Smooth muscle cell (in vitro differentiated cells): ENCODE measurements at regions not wholly inside any gene's neighbourhood (a gene's known extent, or its start where the extent isn't known, plus 50 kb on each side); places are given as distances from the start of the nearest gene placed in this dataset.

ENCODE experiments used
- DNase-seq: peaks from one replicate; lab custom pipeline; 2025; ENCODE audit not compliant: unreplicated experiment; lab: John Stamatoyannopoulos, UW
- H2AFZ ChIP-seq: fragments of 200-600 bp; sonication (generic); 2 replicates; pipeline ENCODE4 v1.6.0; 2016; ENCODE audit warnings: antibody characterized with exemption, low read depth, mild to moderate bottlenecking
- H3F3A ChIP-seq: fragments of 200-600 bp; sonication (generic); 2 replicates; pipeline ENCODE4 v1.6.0; 2017; ENCODE audit warnings: antibody characterized with exemption, low read depth
- H3K27ac ChIP-seq: fragments of 200-600 bp; sonication (generic); 2 replicates; pipeline ENCODE4 v1.5.1; 2016; ENCODE audit warnings: low read depth, mild to moderate bottlenecking
- H3K27me3 ChIP-seq: fragments of 200-600 bp; sonication (generic); 2 replicates; pipeline ENCODE4 v1.6.1; 2016; ENCODE audit warnings: low read depth, mild to moderate bottlenecking
- H3K36me3 ChIP-seq: fragments of 200-600 bp; sonication (generic); 2 replicates; pipeline ENCODE4 v1.5.1; 2016; ENCODE audit warnings: low read depth
- H3K4me1 ChIP-seq: fragments of 200-600 bp; sonication (generic); 2 replicates; pipeline ENCODE4 v1.5.1; 2016; ENCODE audit warnings: low read depth
- H3K4me2 ChIP-seq: fragments of 200-600 bp; sonication (generic); 2 replicates; pipeline ENCODE4 v1.6.0; 2016; ENCODE audit warnings: mild to moderate bottlenecking
- H3K4me3 ChIP-seq: fragments of 200-600 bp; sonication (generic); 2 replicates; pipeline ENCODE4 v1.5.1; 2016; ENCODE audit warnings: mild to moderate bottlenecking
- H3K79me2 ChIP-seq: fragments of 200-600 bp; sonication (generic); 2 replicates; pipeline ENCODE4 v1.6.0; 2016; ENCODE audit warnings: low read depth, mild to moderate bottlenecking
- H3K9ac ChIP-seq: fragments of 200-600 bp; sonication (generic); 2 replicates; pipeline ENCODE4 v1.6.0; 2016; ENCODE audit warnings: low read depth
- H3K9me3 ChIP-seq: fragments of 200-600 bp; sonication (generic); replicated peaks from 2 replicates; pipeline ENCODE4 v1.5.1; 2016; ENCODE audit warnings: low read depth
- H4K20me1 ChIP-seq: fragments of 200-600 bp; sonication (generic); 2 replicates; pipeline ENCODE4 v1.6.0; 2016; ENCODE audit warnings: low read depth
- CTCF ChIP-seq: fragments of 200-600 bp; sonication (generic); IDR thresholded peaks from 2 replicates; pipeline ENCODE4 v1.5.1; 2017; ENCODE audit warnings: borderline replicate concordance, mild to moderate bottlenecking, antibody characterized with exemption; ENCODE audit not compliant: insufficient read depth, poor library complexity, severe bottlenecking
- WGBS: methylation state at CpG from one replicate; pipeline ENCODE4 v1.1.7; 2016; ENCODE audit warnings: low lambda C conversion rate; 5-methylcytosine and 5-hydroxymethylcytosine counted together

GRCh38 chr4:133777661-133778060 lies 423.9 kb downstream of the PABPC4L start:
- Histone ChIP-seq H3K27ac (no peak overlapping the region), H3K9ac (no peak overlapping the region), H3F3A (no peaks in the 10 kb centered on the region), H3K4me1 (no peaks in the 10 kb centered on the region), H3K79me2 (no peaks in the 10 kb centered on the region), H3K36me3 (no peaks in the 10 kb centered on the region), H3K4me3 (no peak overlapping the region), H3K4me2 (no peak overlapping the region), H3K9me3 (no peaks in the 10 kb centered on the region), H4K20me1 (no peaks in the 10 kb centered on the region), H3K27me3 (no peaks in the 10 kb centered on the region), H2AFZ (no peak overlapping the region)
- DNase-seq, result no peak
- no peak for TF ChIP-seq CTCF
- 89% methylated on average over 2 of the region's 2 CpGs for WGBS

- Histone ChIP-seq H3K36me3 (no peaks in the 10 kb centered on the region), H3K79me2 (no peaks in the 10 kb centered on the region), H3K4me2 (no peak overlapping the region), H3F3A (no peaks in the 10 kb centered on the region), H4K20me1 (no peaks in the 10 kb centered on the region), H3K9ac (no peak overlapping the region), H2AFZ (no peak overlapping the region), H3K27ac (no peak overlapping the region), H3K9me3 (no peaks in the 10 kb centered on the region), H3K4me1 (no peaks in the 10 kb centered on the region), H3K27me3 (no peaks in the 10 kb centered on the region), H3K4me3 (no peak overlapping the region)
- TF ChIP-seq CTCF, result no peak
- WGBS, result 93% methylated on average over 4 of the region's 4 CpGs
- DNase-seq, result no peak
Measured at GRCh38 chr4:133776961-133777360, 424.6 kb downstream of the PABPC4L start.

- H4K20me1 ChIP-seq, result no peaks in the 10 kb centered on the region
- no peak overlapping the region for H3K9ac ChIP-seq
- no peaks in the 10 kb centered on the region for H3K4me1 ChIP-seq
- TF ChIP-seq CTCF, result no peak
- no peak overlapping the region for H2AFZ ChIP-seq
- no peaks in the 10 kb centered on the region for H3K9me3 ChIP-seq
- no peak overlapping the region for H3K4me3 ChIP-seq
- no peak for DNase-seq
- no peaks in the 10 kb centered on the region for H3F3A ChIP-seq
- no peaks in the 10 kb centered on the region for H3K36me3 ChIP-seq
- WGBS, result 95% methylated on average over 2 of the region's 2 CpGs
- no peaks in the 10 kb centered on the region for H3K79me2 ChIP-seq
- H3K27ac ChIP-seq, result no peak overlapping the region
- no peak overlapping the region for H3K4me2 ChIP-seq
- H3K27me3 ChIP-seq, result no peaks in the 10 kb centered on the region
Measured at GRCh38 chr4:133776503-133776902, 425.1 kb downstream of the PABPC4L start.

- H3K36me3 ChIP-seq, result no peaks in the 10 kb centered on the region
- H3F3A ChIP-seq, result no peaks in the 10 kb centered on the region
- no peaks in the 10 kb centered on the region for H4K20me1 ChIP-seq
- H3K4me2 ChIP-seq, result no peak overlapping the region
- peak overlapping the region; percentile 17 for H3K27ac ChIP-seq
- no peak for TF ChIP-seq CTCF
- no peaks in the 10 kb centered on the region for H3K27me3 ChIP-seq
- H2AFZ ChIP-seq, result no peak overlapping the region
- H3K9ac ChIP-seq, result no peak overlapping the region
- H3K79me2 ChIP-seq, result no peaks in the 10 kb centered on the region
- no peak for DNase-seq
- H3K4me1 ChIP-seq, result no peaks in the 10 kb centered on the region
- H3K9me3 ChIP-seq, result no peaks in the 10 kb centered on the region
- no peak overlapping the region for H3K4me3 ChIP-seq
Measured at GRCh38 chr4:133775881-133776280, 425.7 kb downstream of the PABPC4L start.
